Choroid plexus epithelial cell (primary cell): ENCODE measurements at regions not wholly inside any gene's neighbourhood (a gene's known extent, or its start where the extent isn't known, plus 50 kb on each side); places are given as distances from the start of the nearest gene placed in this dataset.

Experiments
- DNase-seq: peaks from one replicate; pipeline ENCODE4 v3.0.0-alpha.2; 2010; ENCODE audit warnings: low read depth
- H3K4me3 ChIP-seq: 2 replicates; pipeline ENCODE4 v1.5.1; 2011; ENCODE audit warnings: low read depth, mild to moderate bottlenecking, control low read depth, low read length, moderate library complexity
- TF ChIP-seq, protein P1 (sequence below): conservative IDR thresholded peaks from 2 replicates; pipeline ENCODE4 v1.5.1; 2011; ENCODE audit warnings: low read depth, mild to moderate bottlenecking, control low read depth, inconsistent platforms, low read length, moderate library complexity

DNA sequence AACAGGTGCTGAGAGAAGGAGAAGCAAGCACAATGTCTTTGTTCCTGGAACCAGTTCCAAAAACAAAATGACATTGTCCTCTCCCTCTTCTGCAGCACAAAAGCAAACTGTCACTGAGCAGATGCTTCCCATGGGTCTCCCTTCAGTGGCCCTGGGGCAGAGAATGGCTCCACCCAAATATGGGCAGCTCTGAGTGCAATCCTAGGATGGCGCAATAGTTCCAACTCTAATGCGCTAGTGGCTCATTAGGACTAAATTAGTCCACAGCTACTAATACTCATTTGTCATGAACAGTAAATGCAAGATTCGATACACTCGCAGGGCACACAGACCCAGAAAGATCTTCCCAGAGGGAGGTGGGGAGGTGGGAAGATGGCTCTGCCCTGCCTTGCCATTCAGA lies 205.2 kb upstream of the CHAC2 start:
- no peak for DNase-seq
- H3K4me3 ChIP-seq: no peak overlapping the region
- TF ChIP-seq, protein P1, sequence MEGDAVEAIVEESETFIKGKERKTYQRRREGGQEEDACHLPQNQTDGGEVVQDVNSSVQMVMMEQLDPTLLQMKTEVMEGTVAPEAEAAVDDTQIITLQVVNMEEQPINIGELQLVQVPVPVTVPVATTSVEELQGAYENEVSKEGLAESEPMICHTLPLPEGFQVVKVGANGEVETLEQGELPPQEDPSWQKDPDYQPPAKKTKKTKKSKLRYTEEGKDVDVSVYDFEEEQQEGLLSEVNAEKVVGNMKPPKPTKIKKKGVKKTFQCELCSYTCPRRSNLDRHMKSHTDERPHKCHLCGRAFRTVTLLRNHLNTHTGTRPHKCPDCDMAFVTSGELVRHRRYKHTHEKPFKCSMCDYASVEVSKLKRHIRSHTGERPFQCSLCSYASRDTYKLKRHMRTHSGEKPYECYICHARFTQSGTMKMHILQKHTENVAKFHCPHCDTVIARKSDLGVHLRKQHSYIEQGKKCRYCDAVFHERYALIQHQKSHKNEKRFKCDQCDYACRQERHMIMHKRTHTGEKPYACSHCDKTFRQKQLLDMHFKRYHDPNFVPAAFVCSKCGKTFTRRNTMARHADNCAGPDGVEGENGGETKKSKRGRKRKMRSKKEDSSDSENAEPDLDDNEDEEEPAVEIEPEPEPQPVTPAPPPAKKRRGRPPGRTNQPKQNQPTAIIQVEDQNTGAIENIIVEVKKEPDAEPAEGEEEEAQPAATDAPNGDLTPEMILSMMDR: no peak

DNA sequence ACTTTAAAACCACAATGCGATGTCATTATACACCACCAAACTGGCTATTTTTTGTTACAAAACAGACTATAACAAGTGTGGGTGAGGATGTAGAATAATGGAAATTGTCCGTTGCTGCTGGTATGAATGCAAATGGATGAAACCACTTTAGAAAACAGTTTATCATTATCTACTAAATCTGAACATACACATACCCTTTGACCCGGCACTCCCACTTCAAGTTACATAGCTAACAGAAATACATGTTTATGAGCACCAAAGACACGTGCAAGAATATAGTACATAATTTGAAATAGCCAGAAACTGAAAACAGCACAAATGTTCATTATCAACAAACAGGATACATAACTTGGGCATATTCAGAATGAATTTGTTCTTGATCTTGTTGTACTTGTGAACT lies 206.4 kb upstream of the CHAC2 start:
- no peak for DNase-seq
- no peak overlapping the region for H3K4me3 ChIP-seq
- TF ChIP-seq, protein P1: no peak

DNA sequence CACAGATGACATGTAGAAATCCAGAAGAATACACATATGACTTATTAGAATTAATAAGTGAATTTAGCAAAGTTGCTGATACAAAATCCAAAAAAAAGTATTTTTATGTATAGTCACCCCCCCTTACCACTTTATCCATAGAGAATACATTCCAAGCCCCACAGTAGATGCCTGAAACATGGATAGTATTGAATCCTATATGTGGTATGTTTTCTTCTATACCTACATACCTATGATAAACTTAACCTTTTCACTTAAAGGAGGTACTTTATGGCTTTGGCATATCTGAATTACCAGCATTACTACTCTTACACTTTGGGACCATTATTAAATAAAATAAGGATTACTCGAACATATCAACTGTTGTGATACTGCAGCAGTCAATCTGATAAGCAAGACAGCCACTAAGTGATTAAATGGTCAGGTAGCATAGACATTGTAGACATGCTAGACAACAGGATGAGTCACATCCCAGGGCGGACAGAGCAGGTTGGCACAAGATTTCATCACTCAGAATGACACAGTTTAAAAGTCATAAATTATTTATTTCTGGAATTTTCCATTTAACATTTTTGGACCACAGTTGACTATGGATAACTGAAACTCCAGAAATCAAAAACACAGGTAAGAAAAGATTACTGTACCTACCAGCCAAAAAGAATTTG lies 208.2 kb upstream of the CHAC2 start:
- no peak for DNase-seq
- H3K4me3 ChIP-seq: no peak overlapping the region
- TF ChIP-seq, protein P1: no peak

DNA sequence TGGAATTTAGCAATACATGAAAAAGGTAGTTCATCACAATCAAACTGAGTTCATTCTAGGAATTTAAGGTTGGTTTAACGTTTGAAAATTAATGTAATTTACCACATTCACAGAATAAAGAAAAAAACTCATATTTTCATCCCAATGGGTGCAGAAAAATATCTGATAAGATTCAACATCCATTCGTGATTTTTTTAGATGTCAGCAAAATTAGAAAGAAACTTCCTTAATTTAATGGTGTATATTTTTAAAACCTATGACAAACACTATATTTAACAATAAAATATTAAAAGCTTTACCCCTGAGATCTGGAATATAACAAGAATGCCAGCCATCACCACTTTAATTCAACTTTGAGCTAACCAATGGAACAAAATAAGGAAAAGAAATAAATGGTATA lies 208.7 kb upstream of the CHAC2 start:
- TF ChIP-seq, protein P1: no peak
- H3K4me3 ChIP-seq: no peak overlapping the region
- DNase-seq: no peak

DNA sequence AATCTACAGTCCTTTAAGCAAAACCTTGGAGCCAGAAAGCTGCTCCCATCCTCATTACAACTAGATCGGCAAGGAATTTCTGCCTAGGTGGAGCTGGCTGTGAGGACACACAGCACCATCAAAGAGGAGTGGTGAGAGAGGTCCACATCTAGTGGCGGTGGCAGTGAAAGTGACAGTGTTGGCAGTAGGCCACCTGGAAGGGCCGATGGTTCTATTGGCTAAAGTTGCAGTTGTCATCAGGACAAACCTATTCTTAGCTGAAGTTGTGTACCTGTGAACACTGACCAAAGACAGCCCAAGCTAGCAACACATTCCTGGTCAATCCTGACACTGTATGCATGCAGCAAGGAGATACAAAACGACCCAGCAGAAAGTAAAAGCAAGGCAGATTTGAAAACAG lies 218.1 kb upstream of the CHAC2 start:
- no peak for DNase-seq
- TF ChIP-seq, protein P1: no peak
- H3K4me3 ChIP-seq: no peak overlapping the region

DNA sequence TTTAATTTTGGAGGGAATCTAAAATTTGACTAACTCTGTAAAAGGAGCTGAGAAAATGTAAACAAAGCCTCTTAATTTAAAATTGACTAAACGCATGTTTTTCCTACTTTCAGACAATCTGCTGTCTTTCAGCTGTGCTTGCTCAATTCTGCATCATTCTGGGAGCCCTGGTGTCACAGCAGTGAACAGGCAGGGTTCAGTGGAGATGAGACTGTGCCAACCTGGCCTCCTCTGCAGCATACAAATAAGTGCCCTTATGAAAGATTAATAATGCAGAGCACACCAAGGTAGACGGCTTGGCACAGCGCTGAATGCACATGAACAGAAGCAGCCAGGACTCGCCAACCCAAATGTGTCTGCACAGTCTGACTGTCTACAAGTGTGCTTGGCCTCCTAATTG lies 222.0 kb upstream of the CHAC2 start:
- TF ChIP-seq, protein P1: no peak
- DNase-seq: no peak
- H3K4me3 ChIP-seq: no peak overlapping the region

DNA sequence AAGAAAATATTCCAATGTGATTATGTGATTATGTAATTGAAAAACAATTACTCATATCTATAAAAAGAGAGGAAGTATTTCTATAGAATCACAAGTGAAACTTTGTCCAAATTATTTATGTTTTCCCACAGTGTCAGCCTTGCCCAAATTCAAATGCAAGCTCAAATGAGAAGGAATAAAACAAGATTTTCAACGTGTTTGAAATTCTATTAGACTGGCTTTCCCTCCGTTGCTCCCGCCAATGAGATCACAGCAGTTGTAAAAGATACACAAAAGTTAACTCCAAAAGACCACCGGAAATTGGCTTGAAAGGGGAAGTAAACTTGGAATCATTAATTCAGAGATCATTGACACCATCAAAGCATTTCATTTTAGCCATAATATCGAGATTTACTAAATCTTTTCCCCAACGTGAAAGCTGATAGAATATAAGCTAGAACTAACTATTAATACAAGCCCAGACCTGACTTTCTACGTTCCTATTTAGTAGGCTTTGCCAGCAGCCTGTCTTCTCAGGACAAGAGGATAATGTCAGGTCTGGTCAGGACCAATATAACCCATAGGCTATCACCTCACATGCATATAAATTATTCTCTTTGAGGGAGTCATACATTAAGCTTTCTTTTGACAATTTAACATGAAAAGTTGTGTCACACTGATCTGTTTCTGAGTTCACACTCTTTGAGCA lies 222.6 kb upstream of the CHAC2 start:
- TF ChIP-seq, protein P1: no peak
- DNase-seq: no peak
- H3K4me3 ChIP-seq: no peak overlapping the region
